OCI-LY7 (cell line): ENCODE measurements at regions not wholly inside any gene's neighbourhood (a gene's known extent, or its start where the extent isn't known, plus 50 kb on each side); places are given as distances from the start of the nearest gene placed in this dataset.

Source experiments
- CTCF ChIP-seq: fragments of 200-600 bp; sonication (generic); conservative IDR thresholded peaks from 2 replicates; pipeline ENCODE4 v1.5.1; 2014; ENCODE audit warnings: mild to moderate bottlenecking, antibody characterized with exemption, low read length, moderate library complexity, mixed read lengths
- EZH2phosphoT487 ChIP-seq: fragments of 200-600 bp; sonication (generic); IDR thresholded peaks from 2 replicates; pipeline ENCODE4 v1.6.1; 2018; ENCODE audit warnings: low read depth, borderline replicate concordance, mild to moderate bottlenecking, mixed run types, antibody characterized with exemption, low read length, moderate library complexity, mixed read lengths

DNA sequence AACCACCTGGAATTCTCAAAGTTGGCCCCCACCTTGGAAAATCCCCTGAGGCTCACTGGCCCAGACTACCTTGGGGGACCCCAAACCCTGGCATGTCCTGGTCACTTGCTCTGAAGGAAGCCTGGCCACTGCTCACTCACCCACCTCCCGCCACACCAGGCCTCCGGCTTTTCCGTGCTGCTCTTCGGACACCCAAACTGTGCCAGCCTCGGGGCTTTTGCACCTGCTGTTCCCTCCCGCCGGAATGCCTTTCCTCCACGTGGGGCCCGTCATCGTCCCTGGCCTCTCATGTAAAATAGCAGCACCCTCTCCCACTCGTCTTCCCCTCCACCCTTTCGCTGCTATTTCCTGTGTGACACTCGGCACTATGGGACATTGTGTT lies 87.2 kb upstream of the NCOR2 start:
- no peak for TF ChIP-seq CTCF
- TF ChIP-seq EZH2phosphoT487: no peak
